NCI-H2107 treated with DMSO at 0.1 percent for 48 hours (cell line): ENCODE measurements at regions not wholly inside any gene's neighbourhood (a gene's known extent, or its start where the extent isn't known, plus 50 kb on each side); places are given as distances from the start of the nearest gene placed in this dataset.
"Not testable (repeated sequence)": the region's sequence is repeated elsewhere in the genome, so short reads cannot be mapped to it uniquely, and the experiment has no call there.

Source experiments
- DNase-seq: peaks from one replicate; lab custom pipeline; 2025; ENCODE audit not compliant: unreplicated experiment; lab: John Stamatoyannopoulos, UW

- no peak for DNase-seq
Observed at GRCh38 chrX:110511238-110511637, 152.6 kb downstream of the RTL9 start.

GRCh38 chrX:110512341-110512740 lies 153.7 kb downstream of the RTL9 start:
- no peak for DNase-seq

GRCh38 chrX:110514509-110514908 lies 155.9 kb downstream of the RTL9 start:
- no peak for DNase-seq

- no peak for DNase-seq
Observed at GRCh38 chrX:110519501-110519900, 160.9 kb downstream of the RTL9 start.

DNA sequence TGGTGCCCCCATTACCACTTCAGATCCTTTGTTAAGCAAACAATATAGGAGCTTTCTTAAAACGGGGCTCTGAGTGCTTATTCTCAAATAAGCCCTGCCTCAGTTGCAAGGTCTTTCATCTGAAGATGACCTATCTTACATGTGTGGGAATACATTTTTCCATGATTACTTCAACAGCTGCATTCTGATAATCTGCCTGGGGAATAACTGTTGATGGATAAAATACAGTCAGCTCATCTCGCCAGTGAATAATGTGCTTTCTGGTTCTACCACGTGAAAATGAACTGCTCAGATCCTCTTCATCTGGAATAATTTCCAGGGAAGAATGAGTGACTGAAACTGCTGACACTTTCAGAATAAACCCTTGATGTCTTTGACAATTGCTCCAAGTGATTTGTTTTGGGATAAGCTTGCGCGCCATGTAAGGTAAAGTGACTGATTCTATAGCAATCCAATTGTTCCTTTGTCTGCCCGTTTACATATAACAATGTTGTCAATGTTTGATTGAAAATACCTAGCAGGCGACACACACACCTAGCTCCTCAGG lies 161.3 kb downstream of the RTL9 start:
- no peak for DNase-seq

- not testable (repeated sequence) for DNase-seq
Observed at GRCh38 chrX:110520652-110521051, 162.0 kb downstream of the RTL9 start.

DNA sequence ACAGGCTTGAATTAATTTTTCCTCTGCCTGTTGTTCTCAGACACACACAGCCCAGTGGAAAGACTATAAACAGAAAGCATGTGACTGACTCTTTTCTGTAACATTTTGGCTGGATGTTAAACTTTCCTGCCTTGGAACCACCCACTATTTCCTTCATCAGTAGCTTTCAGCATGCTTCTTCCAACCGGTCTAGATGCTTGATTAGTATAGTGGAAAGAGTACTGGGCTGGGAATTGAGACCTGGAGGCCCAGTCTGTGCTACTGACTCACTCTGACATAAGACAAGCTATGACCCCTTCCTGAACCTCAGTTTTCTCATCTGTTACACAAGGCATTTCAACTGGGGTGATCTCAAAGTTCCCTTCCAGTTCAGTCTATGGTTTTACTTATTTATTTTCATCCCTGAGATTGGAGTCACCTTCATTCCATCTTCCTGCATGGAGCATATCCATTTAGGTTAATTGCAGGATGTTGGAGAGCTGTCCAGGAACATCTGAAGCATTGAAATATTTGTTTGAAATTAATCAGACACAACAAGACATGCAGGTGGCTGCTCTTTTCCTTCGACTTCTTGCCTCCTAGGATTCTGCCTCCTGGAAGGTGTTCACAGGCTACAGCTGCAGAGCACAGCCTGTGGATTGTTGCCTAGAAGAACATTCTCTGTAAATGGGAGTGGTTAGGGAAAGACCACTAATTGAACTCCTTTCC lies 173.4 kb downstream of the RTL9 start:
- DNase-seq = no peak

DNA sequence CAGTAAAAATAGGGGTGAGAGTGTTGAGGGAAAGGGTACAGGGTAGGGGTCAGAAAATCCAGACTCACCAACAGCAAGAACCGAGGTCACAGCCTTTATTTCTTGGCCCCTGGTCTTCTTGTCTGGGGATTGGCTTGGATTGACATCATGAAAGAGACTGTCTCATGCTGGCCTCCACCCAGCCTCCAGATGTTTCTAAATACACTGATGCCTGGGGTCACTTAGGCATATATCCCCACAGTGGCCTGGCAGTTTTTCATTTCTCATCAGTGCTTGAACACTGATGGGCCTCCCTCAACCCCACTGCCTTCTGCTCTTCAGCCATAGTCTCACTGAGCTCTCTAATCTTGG lies 173.9 kb downstream of the RTL9 start:
- no peak for DNase-seq

DNA sequence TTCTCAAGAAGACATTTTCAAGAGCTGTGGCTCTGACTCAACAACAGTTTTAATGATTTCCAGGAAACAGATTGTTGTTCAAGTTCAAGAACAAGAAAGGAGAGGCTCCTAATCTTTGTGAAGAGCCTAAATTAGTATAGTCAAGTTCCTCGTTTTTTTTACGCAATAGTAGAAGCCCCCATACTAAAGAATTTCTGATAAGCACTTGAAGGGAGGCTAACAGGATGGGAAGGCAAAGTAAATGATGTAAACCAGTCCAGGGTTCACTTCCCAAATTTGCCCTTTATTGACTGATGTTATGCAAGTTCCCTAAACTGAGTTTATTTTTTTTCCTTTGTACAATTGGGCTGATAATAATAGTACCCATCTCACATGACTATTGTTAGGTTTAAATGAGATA lies 178.2 kb downstream of the RTL9 start:
- DNase-seq = no peak

- no peak for DNase-seq
Observed at GRCh38 chrX:110541266-110541665, 182.6 kb downstream of the RTL9 start.

GRCh38 chrX:110550854-110551253 lies 192.2 kb downstream of the RTL9 start:
- not testable (repeated sequence) for DNase-seq

DNA sequence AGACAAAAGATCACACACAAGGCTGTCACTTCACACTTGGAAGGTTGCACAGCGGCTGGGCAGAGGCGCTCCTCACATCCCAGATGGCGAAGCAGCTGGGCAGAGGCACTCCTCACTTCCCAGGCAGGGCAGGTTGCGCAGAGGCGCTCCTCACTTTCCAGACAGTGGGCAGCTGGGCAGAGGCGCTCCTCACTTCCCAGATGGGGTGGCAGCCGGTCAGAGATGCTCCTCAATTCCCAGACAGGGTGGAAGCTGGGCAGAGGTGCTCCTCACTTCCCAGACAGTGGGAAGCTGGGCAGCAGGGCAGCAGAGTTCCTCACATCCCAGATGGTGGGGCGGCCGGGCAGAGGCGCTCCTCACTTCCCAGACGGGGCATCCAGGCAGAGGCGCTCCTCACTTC lies 199.2 kb downstream of the RTL9 start:
- no peak for DNase-seq

DNA sequence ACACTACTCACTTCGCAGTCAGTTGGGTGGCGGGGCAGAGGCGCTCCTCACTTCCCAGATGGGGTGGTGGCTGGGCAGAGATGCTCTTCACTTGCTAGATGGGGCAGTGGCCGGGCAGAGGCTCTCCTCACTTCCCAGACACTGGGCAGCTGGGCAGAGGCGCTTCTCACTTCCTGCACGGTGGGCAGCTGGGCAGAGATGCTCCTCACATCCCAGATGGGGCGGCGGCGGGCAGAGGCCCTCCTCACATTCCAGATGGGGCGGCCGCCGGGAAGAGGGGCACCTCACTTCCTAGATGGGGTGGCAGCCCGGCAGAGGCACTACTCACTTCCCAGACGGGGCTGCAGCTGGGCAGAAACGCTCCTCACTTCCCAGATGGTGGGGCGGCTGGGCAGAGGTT lies 199.8 kb downstream of the RTL9 start:
- no peak for DNase-seq

GRCh38 chrX:110561034-110561433 lies 202.4 kb downstream of the RTL9 start:
- DNase-seq = no peak

GRCh38 chrX:110563282-110563681 lies 204.6 kb downstream of the RTL9 start:
- no peak for DNase-seq

- DNase-seq = no peak
Observed at GRCh38 chrX:110568441-110568840, 209.8 kb downstream of the RTL9 start.

DNA sequence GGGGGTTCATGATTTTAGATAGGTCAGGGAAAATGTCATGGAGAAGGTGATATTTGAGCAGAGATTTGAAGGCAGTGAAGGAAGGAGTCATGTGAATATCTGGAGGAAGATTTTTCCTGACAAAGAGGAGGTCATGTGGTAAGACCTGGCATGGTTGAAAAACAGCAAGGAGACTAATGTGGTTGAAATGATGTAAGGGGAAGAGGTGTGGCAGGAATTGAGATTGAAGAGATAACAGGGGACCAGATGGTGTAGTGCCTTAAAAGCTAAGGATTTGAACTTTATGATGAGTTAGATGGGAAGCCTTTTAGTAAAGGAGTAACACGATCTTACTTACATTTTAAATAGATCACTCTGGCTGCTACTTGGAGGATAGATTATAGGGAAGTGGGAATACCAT lies 210.9 kb downstream of the RTL9 start:
- DNase-seq = no peak

GRCh38 chrX:110578270-110578669 lies 217.3 kb downstream of the CHRDL1 start:
- no peak for DNase-seq

DNA sequence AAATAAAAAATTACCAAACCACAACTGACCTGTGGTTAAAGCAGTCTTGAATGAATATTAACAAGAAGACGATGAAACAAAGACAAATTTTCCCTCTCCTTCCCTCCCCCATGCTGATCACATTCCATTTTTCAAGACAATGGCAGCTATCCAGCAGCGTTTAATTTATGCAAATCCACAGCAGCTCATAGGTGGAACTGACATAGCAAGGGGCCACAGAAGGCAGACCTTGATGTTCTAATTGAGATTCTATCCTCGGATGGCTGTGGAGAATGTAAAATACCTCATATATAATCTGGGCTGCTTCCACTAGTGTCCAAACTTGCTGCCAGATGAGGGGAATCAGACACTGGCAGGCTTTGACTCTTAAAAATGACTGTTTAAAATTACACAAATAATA lies 211.5 kb downstream of the CHRDL1 start:
- DNase-seq = no peak

DNA sequence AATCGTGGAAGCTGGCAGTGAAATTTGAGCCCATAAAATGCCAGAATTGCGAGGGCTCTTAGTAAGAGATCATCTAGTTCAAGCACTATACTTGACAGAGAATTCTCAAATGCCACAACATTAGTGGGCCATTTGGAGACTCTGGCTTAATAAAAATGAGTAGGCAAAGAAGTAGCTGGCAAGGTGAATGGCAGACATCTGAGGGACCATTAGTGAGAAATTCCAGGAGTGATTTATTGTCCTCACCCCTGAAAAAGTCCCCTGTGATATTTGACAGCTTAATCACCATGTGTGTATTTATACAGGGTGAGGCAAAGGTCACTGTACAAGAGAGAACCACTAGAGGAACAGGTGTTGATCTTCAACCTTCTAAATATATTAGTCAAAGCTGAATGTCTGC lies 207.5 kb downstream of the CHRDL1 start:
- peak; percentile 35 for DNase-seq

GRCh38 chrX:110588853-110589252 lies 206.8 kb downstream of the CHRDL1 start:
- no peak for DNase-seq

GRCh38 chrX:110600745-110601310 lies 194.8 kb downstream of the CHRDL1 start:
- DNase-seq = no peak

DNA sequence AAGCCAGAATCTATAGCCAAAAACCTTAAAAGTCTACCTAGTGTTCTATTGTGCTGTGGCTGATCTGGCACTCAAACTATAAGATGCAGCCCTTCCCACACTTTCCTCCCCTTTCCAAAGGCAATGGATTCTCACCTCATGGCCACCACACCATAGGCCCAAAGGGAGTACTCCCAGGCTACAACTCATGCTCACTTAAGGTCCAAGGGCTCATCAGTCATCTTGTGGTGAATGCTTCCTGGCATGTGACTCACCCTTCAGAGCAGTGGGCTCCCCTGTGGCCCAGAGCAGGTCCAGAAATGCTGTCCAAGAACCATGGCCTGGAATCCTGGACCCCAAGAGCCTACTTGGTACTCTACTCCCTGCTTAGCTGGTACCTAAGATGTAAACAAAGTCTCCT lies 181.0 kb downstream of the CHRDL1 start:
- no peak for DNase-seq
